NCI-H2196 treated with DMSO at 0.1 percent for 48 hours (cell line): ENCODE measurements at regions not wholly inside any gene's neighbourhood (a gene's known extent, or its start where the extent isn't known, plus 50 kb on each side); places are given as distances from the start of the nearest gene placed in this dataset.
"Not testable (repeated sequence)": the region's sequence is repeated elsewhere in the genome, so short reads cannot be mapped to it uniquely, and the experiment has no call there.

Experiments used
- DNase-seq: peaks from one replicate; lab custom pipeline; 2025; ENCODE audit not compliant: unreplicated experiment; lab: John Stamatoyannopoulos, UW

GRCh38 chr5:174935854-174936474 is 211.6 kb downstream of the MSX2 start:
- peak; percentile 33 for DNase-seq

GRCh38 chr5:174931033-174931432 is 206.7 kb downstream of the MSX2 start:
- DNase-seq: not testable (repeated sequence)

GRCh38 chr5:174925586-174925985 is 201.2 kb downstream of the MSX2 start:
- DNase-seq: no peak

- no peak for DNase-seq
These were observed 198.6 kb downstream of the MSX2 start for GRCh38 chr5:174922955-174923354.

GRCh38 chr5:174920906-174921550 is 196.6 kb downstream of the MSX2 start:
- no peak for DNase-seq

- DNase-seq: no peak
These were observed 195.0 kb downstream of the MSX2 start for GRCh38 chr5:174919351-174919750.

GRCh38 chr5:174918655-174919054 is 194.3 kb downstream of the MSX2 start:
- DNase-seq: no peak

- no peak for DNase-seq
These were observed 193.7 kb downstream of the MSX2 start for GRCh38 chr5:174917976-174918554.

GRCh38 chr5:174917435-174917834 is 193.1 kb downstream of the MSX2 start:
- DNase-seq: not testable (repeated sequence)

- not testable (repeated sequence) for DNase-seq
These were observed 192.5 kb downstream of the MSX2 start for GRCh38 chr5:174916924-174917323.

- no peak for DNase-seq
These were observed 191.8 kb downstream of the MSX2 start for GRCh38 chr5:174916227-174916626.

- no peak for DNase-seq
These were observed 186.7 kb downstream of the MSX2 start for GRCh38 chr5:174911118-174911517.

- DNase-seq: peak; percentile 27
These were observed 185.9 kb downstream of the MSX2 start for GRCh38 chr5:174910245-174910737.

GRCh38 chr5:174903172-174903732 is 178.9 kb downstream of the MSX2 start:
- DNase-seq: no peak

GRCh38 chr5:174901336-174901735 is 177.0 kb downstream of the MSX2 start:
- no peak for DNase-seq

GRCh38 chr5:174900240-174900865 is 176.0 kb downstream of the MSX2 start:
- no peak for DNase-seq

GRCh38 chr5:174897281-174897950 is 173.0 kb downstream of the MSX2 start:
- no peak for DNase-seq

GRCh38 chr5:174895360-174895759 is 171.0 kb downstream of the MSX2 start:
- DNase-seq: no peak

GRCh38 chr5:174892742-174893141 is 168.4 kb downstream of the MSX2 start:
- no peak for DNase-seq

GRCh38 chr5:174880412-174881200 is 156.2 kb downstream of the MSX2 start:
- DNase-seq: not testable (repeated sequence)
